ENCODE measurements at regions not wholly inside any gene's neighbourhood (a gene's known extent, or its start where the extent isn't known, plus 50 kb on each side); places are given as distances from the start of the nearest gene placed in this dataset.

GRCh38 chr16:51341204-51341603 lies 190.1 kb upstream of the SALL1 start:
- DNase-seq = no peak

DNA sequence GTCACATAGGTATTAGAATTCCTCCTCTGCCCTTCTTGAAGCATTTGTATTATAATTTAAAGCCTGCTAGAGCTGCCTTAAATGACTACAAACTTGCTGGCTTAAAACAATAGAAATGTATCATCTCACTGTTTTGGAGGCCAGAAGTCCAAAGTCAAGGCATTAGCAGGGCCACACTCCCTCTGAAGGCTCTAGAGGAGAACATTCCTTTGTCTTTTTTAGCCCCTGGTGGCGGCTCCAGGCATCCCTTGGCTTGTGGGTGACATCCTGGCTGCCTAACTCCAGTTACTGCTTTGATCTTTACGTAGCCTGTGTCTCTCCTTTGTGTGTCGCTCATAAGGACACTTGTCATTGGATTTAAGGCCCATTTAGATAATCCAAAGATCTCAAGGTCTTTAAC lies 186.6 kb upstream of the SALL1 start:
- DNase-seq = no peak

GRCh38 chr16:51328733-51329132 lies 177.7 kb upstream of the SALL1 start:
- no peak for DNase-seq

- DNase-seq = no peak
These were observed 175.9 kb upstream of the SALL1 start for GRCh38 chr16:51327001-51327400.

DNA sequence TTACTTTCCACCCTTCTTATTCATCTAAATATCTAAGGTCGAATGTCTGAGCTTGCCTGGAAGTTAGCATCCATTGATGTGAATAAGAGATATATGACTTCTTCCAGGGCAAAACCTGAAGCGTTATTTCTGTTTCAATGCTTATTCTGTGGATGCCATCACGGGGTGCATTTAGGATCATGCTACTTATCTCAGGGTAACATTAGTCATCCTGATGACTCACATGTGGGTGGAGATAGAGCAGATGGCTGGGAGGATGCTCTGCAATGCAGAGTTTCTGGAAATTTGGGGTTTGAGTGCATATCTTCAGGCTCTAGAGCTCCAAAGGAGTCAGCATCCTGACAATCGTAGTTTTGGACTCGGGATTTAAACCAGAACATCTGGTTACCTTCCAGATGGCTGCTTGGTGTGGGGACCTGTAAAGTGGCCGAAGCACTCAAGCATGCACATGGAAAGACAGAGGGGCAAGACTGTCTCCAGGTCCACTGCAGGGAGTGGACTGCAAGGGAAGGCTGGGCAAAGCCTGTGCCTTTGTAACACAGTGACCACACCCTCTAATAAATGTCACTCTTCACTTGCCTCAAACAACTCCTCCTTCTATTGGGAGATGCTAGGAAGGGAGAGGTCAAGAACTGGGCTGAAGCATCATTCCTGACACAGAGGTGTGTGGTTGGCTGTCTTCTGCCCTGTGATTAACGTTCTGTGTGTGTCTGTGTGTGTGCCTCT lies 175.2 kb upstream of the SALL1 start:
- no peak for DNase-seq

- no peak for DNase-seq
These were observed 170.2 kb upstream of the SALL1 start for GRCh38 chr16:51321251-51321650.

DNA sequence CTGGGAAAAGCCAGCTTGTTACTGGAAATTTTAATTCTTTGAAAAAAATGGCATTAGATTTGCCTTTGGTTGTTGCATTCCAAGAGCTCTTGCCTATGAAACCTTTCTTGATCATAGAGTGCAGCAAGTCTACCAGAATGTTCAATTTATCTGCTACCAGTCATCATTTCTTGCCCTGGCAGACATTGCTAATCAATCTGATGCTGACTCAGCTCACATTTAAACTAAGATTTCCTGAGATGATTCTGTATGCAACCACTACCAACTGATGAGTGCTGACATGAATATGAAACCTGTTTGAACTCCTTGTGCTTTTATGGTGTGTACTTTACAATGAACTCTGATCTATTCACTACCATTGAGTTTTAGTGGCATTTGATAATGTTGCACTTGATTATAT lies 166.5 kb upstream of the SALL1 start:
- DNase-seq = no peak

GRCh38 chr16:51313198-51313597 lies 162.1 kb upstream of the SALL1 start:
- DNase-seq = no peak

DNA sequence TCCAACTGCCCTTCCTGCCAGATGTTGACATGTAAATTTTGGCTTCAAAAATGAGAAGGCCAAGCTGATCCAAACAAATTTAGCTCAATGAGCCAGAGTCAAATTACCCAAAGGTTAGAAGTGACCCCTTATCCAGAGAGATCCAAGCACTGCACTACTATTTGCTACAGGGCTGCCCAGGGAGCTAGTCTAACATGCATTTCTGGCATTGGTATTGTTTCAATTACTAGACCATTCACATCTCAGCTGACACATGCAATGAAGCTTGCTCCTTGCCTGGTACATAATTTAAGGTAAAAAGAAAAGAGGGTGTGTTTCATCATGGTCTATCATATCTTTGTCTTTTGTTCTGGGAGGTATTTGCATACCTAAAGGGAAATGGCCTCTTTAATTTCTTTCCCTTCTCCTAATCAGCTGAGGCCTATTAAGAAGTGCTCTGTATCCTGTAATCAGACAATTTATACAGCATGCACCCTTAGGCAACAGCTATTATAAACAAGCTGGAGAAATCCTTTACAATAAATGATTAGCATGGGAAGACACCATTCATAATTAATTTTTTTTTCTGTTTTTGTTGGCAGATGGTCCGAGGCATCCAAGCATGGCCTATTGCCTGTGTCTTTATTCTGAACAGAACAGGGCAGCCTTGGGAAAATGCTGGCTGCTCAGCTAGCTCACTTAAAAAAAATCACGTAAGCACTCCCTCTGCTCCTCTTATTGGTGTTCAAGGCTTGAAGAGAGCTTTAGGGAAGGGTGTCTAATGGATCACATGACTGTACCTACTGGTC lies 161.5 kb upstream of the SALL1 start:
- no peak for DNase-seq

DNA sequence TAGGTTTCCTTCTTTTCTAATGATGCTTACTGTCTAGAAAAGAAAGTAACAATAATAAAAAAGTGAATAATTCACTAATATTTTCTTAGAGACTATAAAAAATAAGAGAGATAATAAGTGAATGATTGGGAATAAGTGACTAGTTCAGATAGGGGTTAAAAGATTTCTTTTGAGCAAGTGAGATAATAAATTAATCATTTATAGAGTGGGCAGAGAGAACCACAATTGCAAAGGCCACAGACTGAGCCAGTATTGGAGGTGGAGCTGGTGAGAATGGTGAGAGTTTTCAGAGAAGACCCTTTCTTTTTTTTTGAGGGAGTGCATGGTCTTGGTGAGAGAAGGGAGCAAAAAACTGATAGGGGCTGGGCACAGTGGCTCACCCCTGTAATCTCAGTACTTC lies 159.1 kb upstream of the SALL1 start:
- no peak for DNase-seq

GRCh38 chr16:51306886-51307595 lies 156.0 kb upstream of the SALL1 start:
- DNase-seq = no peak

- DNase-seq = no peak
These were observed 155.0 kb upstream of the SALL1 start for GRCh38 chr16:51306116-51306515.

GRCh38 chr16:51305337-51305736 lies 154.3 kb upstream of the SALL1 start:
- no peak for DNase-seq

- no peak for DNase-seq
These were observed 151.0 kb upstream of the SALL1 start for GRCh38 chr16:51302042-51302441.

GRCh38 chr16:51298800-51299199 lies 147.7 kb upstream of the SALL1 start:
- DNase-seq = no peak

GRCh38 chr16:51290442-51291285 lies 139.6 kb upstream of the SALL1 start:
- no peak for DNase-seq

GRCh38 chr16:51289336-51289735 lies 138.3 kb upstream of the SALL1 start:
- no peak for DNase-seq

DNA sequence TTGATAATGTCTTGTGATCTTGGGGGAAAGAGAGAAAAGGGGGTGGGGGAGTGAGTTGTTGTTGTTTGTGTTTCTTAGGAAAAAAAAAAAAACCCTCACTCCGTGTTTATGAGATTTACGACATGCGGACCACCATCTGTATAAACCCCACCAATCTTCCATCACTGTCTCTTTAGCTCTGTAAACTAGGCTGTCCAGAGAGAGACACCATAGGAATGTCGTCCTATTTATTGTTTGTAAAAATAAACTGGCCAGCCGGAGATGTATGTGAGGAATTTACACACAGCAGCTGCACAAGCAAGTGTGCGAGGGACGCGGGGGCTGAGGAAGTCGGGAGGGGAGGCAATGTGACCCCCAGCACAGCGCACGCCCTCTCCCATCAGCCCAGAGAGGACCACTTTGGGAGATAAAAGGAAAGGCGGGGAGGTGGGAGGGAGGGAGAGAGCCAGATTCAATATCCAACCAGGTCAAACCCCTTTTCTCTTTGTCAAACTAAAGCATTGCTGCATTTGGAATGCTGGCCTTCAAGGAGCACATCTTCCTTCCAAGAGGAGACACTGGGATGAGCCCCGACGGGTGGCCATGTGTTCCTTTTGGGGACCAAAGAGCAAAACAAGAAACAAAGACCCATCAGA lies 136.2 kb upstream of the SALL1 start:
- DNase-seq = no peak

- no peak for DNase-seq
These were observed 135.2 kb upstream of the SALL1 start for GRCh38 chr16:51286272-51286671.

DNA sequence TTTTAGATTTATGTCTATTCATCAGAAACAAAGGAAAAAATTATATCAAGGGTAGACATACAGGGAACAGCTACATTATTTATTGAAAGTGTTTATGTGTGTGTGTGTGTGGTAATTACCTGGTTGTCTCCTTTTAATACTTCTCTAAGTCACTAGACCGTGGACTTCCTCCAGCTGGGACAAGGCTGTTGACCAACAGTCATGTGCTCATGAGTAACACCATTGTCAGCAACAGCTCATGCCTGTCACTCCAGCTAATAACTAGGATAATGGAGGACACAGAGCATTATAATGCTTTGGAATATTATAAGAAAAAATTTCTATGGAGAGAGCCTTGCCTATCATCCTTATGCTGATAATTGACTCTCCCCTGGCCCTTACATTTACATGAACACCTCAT lies 125.3 kb upstream of the SALL1 start:
- no peak for DNase-seq

DNA sequence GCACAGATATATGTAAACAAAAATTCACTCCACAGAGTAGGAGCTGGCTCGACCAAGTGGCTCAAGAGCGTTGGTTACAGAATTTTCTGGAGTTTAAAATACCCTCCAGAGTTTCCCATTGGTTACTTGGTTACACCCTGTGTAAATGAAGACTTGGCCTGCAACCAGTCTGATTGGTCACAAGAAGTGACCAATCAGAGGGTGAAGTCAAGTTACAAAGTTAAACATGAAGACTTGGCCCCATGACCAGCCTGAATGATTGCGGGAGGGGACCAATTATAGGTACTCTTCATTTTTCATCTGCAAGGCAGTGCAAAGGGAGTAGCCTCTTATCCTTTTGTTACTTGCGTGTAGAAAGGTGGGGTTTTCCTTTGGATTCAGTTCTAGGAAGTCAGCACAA lies 121.3 kb upstream of the SALL1 start:
- DNase-seq = no peak

DNA sequence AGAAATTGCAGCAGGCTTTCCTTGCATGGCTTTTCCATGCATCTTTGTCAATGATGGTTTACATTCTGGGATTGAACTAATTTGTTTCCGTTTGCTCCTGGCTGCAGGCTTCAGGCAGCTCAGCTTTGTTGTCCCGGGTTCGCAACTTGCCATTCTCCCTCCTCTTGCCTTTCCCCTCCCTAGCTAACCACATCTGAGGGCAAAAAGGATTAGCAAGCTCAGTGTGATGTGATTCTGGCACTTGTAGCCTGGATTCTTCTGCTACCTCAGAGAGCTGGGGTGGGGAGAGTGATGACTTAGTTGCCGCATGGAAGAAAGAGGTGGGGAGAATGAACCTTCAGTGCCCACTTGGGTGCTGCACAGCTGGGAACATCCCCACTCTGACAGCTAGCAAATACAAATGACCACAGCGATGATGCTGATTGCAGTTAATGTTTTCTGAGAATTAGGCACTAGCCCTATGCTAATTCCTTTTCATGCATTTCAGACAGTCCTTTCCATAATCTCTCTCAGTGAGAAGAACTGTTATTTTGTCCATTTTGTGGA lies 120.2 kb upstream of the SALL1 start:
- DNase-seq = no peak
